Stimulated activated CD4-positive, alpha-beta T cell treated with anti-CD3 and anti-CD28 coated beads, Interleukin-12 subunit alpha, Interleukin-12 subunit beta, amount 100 ng/mL, for 48 hours (primary cell): ENCODE measurements at regions not wholly inside any gene's neighbourhood (a gene's known extent, or its start where the extent isn't known, plus 50 kb on each side); places are given as distances from the start of the nearest gene placed in this dataset.
A peak's percentile ranks its signal among the peaks of the same experiment; 100 is the strongest.
"Not testable (repeated sequence)": the region's sequence is repeated elsewhere in the genome, so short reads cannot be mapped to it uniquely, and the experiment has no call there.

Source experiments
- DNase-seq, 3 donors: peaks; one replicate each; pipeline ENCODE4 v3.0.0-alpha.2; 2020; ENCODE audit warnings: low read depth in 2 of 3, low spot score in 1 of 3

DNA sequence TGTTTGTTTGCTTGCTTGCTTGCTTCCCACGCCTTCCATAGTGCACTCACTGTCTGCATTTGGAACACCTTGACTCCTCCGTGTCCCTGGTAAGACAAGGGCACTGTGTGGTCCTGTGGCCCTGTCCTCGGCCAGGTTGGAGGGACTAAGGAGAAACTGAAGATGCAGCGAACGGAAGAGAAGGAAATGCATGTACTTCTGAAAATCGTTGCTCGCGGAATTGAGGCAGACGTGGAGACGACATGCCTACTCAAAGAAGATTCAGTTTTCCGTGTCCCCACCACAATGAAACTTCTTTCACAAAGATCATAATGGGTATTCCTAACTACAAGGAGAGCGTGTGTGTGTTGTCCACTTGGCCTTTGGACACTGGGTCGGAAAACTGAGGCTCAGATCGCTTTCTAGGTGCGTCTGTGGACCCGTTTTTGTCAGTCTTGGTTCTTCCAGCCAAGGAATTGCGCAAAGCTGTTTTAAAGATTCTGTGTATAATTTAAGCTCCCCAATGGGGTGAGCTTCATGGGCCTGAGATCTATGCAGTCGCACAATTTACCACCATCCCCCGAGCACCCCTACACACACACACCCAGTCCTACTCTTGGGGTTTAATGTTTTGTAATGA, 120.4 kb upstream of the ZNF184 start:
- no peak for DNase-seq

DNA sequence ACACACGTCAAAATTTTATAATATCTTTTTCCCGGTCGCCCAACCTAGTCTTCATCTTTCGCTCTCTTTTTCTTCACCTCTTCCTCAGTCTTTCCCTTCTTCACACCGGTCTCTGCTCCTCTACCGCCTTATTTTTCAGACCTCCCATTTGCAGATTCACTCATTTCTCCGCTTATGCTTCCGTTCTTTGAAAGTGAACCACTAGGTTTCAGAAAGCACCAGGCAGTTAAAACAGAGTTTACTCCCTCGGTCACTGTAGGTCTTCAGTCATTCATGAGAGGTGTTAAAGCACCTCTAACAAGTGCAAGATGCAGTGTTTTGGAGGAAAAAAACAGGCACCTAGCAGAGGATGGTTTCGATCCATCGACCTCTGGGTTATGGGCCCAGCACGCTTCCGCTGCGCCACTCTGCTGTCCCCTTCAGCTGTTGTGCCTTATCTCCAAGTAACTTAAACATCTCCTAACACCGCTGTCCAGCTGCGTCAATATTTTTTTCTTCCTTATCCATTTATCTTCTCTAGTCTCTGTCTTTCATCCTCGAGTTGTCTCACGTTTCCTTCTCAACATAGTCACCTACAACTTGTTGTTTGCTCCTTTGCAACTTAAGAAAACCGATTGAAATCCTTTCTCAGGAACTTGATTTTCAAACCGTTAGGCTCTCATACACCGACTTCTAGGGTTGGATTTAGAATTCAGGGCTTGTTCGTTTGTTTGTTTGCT, 119.7 kb upstream of the ZNF184 start:
- peak; percentile 31 to 65 (median 49) for DNase-seq

DNA sequence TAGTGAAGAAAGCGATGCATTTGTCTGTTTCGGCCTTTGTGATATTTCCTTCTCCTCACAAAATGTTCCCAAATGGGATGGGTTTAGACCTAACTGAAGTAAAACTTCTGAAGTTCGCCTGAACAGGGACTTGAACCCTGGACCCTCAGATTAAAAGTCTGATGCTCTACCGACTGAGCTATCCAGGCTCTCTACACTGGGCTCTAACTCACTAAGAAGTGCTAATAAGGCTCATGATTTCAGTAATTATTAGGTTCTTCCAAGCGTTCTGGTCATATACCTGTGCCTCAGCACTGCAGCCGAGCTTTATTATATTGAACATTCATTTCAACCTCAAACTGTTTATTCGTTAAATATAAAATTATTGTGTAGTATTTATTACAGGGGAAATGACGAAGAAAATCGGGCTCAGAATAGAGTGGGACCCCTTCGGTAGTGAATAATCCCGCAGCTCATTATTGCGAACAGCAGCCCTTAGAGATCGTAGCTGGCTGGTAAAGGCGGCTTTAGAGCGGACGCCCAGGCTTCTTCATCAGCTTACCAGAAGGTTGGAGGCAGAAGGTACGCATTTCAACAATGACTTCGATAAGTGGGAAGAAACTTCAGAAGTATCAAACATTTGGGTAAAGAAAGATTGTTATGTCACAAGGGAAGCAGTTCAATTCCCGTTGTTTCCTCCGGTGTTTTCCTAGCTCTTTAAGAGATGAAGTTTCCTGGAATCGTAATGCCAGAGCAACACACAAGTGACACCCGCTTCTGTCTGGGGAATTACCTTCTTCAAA, 119.0 kb upstream of the ZNF184 start:
- DNase-seq: peak in 1 of 3 donors; percentile 25

DNA sequence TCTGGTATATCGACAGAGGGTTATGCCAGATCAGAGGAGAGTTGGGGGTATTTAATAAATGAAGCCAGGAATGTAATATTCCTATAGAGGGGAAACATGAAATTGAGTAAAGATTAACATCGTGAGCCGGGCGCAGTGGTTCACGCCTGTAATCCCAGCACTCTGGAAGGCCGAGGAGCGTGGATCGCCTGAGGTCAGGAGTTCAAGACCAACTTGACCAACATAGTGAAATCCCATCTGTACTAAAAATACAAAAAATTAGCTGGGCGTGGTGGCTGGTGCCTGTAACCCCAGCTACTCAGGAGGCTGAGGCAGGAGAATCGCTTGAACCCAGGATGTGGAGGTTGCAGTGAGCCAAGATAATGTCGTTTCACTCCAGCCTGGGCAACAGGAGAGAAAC, 112.4 kb upstream of the ZNF184 start:
- not testable (repeated sequence) for DNase-seq

DNA sequence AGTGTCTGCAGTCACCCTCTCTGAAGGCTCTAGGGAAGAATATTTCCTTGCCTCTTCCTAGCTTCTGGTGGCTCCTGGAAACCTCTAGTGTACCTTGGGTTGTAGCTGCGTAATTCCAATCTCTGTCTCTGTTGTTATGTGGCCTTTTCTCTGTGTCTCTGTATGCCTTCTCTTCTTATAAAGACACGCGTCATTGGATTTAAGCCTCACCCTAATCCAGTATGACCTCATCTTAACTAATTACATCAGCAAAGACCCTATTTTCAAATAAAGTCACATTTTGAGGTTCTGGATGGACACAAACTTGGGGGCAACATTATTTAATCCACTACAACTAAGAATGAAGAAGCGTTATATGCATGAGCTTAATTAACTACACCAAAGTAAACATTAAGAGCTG, 111.4 kb upstream of the ZNF184 start:
- no peak for DNase-seq

DNA sequence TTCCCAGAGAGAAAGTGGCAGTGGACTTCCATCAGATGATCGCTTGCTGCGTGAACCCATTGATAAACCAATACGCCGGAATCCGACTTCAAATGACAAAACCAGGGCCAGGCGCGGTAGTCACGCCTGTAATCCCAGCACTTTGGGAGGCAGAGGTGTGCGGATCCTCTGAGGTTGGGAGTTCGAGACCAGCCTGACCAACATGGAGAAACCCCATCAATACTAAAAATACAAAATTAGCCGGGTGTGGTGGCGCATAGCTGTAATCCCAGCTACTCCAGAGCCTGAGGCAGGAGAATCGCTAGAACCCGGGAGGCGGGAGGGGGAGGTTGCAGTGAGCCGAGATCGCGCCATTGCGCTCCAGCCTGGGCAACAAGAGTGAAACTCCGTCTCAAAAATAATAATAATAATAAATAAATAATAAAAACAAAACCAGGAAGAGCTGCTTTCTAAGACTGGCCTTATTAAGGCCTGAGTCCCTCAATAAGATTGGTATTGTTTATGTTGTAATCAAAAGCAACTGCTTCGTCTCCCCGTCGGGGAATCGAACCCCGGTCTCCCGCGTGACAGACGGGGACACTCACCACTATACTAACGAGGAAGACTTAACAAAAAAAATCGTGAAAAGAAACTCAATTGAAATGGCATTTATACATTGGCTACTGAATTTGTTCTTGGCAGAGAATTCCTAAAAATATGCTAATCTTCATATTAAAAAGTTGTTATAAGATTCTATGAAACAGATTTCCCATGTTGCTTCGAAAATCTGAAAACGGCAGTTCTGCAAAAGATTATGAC, 110.2 kb upstream of the ZNF184 start:
- DNase-seq: peak; percentile 45 to 62 (median 57)

DNA sequence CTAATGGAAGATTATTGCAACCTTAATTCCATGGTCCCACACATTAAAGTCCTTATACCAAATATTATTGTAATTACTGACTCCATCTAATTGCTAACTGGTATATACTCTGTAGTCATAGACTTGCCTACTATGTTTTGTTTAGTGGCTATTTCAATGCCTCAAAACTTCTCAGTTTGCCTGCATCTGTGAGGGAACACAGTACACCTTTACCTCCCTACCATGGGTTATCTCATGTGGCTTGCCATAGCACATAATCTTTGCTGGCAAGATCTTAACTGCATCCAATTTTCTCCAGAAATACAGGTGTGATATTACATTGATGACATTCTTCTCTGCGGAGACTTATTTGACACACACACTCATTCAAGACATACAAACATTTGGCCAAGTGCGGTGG, 107.1 kb upstream of the ZNF184 start:
- DNase-seq: no peak

DNA sequence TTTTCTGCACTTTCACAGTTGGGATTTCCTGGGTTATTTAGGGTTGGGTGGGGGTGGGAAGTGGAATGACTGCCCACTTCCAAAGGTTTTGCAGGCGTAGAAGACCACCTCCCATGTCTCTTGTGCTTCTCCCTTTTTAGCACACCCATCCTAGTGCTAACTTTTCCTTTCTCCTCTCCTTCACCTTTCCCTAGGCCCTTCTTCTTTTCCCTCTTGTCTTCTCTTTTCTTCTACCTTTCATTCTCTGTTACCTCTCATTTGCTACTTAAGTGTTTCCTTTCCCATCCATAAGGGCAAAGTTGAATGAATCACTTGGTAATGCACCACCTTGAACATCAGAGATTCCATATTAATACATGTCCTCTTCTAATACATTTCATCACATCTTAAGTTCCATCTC, 105.0 kb upstream of the ZNF184 start:
- DNase-seq: no peak

DNA sequence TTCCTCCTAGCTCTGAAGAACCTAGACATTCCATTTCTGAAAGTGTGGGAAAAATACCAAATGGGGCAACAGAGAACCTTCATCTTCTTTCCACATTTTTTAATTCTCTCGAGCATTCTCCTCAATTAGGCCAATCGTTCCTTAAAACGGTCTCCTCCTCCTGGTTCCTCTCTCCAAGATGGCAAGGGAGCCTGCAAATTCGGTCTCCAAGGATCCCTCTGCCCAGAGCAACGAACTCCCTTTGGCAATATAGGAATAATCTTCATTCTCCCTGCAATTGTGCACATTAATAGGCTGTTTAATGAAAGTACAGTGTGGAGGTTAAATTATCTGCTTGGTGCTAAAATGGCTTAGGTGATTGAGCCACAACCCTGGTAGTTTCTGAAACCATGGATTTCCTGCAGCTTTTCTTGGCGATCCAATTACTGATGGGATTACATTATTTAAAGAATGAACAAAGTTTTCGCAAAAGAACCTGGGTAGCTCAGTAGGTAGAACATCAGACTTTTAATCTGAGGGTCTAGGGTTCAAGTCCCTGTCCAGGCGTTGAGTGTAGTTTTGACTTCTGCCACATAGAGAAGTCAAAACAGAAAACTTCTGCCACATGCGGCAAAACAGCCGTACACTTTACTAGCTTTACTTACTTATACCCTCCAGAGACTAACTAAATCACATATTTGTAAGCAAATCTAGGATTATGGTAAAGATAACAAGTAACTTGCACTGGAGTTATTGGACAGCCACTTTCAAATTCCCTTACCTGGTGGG, 102.9 kb upstream of the ZNF184 start:
- no peak for DNase-seq

DNA sequence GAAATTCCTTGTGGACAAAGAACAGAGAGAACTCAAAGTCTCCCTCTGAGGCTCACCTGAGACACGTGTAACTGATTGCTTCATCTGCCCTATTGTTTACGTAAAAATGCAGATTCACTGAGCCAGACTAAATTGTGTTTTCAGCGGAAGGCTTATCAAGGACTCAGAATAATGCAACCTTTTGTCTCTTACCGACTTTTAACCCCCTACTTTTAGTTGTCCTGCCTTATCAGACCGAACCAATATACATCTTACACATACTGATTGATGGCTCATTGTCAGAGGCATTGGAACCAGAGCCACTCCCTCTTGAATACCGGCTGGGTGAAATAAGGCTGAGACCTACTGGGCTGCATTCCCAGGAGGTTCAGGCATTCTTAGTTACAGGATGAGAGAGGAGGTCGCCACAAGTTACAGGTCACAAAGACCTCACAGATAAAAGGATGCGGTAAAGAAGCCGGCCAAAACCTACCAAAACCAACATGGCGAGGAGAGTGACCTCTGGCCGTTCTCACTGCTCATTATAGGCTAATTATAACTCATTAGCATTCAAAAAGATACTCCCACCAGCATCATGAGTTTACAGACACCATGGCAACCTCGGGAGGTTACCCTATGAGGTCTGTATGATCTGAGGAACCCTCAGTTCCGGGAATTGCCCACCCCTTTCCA, 95.5 kb upstream of the ZNF184 start:
- no peak for DNase-seq

DNA sequence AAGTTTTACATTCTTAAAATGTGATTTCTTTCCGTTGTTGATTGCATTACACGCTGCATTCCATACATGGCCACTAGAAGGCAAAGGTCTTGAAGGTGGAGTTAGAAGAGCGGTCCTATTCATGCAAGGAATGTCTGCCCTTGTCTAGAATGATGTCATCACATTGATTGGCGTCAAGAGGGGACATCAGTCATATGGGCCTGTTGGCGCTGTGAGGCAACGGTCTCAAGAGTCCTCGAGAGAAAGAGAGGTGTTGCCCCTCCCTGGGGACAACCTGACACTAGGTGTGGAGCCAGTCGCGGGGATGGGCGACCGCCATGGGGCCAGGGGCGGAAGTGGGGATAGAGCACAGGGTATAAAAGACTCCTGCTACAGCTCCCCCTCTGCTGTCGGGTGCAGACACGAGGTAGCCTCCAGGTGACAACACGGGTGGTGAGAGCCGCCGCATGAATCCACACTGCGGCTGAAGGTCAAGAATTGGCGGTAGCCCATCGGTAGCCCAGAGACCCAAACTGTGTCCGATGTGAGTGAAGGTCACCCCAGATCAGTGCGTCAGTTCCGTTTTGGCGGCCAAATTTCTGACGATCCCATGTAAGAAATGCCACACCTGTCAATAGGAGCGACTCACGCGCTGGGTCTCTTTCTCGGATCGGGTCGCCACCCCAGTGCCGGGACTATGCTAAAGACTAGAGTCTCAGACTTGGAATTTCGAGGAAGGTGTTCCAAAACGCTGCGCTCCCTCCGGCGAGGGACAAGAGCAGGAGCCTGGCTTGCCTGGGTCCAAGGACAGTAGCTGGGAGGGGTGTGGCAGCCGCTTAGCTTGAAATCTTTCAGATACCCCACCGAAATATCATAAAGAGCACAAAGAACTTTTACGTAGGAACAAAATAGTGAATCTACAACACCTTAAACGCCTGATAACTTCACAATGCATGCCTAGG, 93.2 kb upstream of the ZNF184 start:
- no peak for DNase-seq

DNA sequence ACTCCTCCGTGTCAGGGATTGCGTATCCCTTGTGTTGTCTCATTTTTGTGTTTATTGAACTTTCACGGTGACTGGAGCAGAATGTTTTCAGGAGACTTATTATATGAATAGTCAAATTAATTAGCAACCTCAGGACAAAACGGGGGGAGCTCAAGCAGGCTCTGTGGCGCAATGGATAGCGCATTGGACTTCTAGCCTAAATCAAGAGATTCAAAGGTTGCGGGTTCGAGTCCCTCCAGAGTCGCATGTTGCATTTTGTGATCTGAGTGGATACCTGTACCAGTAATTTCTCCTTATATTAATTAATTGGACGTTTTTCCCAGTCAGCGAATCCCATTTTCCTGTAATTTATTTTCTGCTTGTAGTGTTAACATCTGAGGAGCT, 89.1 kb upstream of the ZNF184 start:
- DNase-seq: no peak

DNA sequence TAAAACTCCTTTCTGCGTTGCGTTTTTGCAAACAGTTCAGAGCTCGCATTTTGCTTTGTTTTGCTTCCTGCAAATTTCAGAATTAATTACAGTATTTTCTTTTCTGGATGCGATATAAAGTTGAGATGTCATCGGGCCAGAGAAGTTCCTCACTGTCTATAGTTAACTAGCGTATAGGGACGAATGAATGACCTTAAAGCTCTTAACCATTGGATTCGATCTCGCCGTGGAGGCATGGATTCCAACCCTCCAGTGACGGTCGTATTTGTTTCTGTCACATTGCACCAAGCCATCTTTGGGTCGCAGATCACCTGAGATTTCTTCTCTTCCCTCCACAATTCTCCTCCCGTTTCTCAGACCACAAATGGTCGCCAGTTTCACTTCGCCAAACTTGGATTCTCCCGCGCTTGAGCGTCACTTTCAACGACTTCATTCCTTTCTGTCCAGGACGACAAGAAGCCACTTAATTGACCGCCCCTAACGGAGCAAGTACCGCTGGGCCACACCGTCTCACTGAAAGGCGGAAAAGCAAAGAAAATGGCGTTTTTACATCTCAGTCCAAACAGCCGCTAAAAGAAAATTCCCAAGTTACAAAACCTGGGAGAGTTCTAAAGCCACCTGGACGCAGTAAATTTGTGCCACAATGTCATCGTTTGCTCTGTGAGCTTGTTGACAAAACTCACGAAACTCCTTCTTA, 85.3 kb upstream of the ZNF184 start:
- no peak for DNase-seq

DNA sequence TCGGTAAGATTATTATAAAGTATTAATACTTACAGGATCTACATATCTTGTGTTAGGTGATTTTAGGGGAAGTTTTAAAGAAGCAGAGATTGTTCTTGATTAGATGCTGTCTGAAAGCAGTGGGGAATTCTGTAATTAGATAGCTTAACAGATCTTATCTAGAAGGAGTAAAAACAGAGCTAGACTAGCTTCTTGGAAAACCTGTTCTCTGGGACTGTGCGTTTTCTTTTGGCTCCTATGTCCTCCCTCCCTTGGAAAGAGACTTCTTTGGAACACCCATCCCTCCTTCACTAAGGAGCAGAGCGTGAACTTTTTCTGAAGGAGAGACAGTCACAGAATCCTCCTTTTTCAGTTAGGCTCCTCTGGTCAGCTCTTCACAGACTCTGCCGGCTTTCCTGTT, 83.5 kb upstream of the ZNF184 start:
- DNase-seq: no peak

DNA sequence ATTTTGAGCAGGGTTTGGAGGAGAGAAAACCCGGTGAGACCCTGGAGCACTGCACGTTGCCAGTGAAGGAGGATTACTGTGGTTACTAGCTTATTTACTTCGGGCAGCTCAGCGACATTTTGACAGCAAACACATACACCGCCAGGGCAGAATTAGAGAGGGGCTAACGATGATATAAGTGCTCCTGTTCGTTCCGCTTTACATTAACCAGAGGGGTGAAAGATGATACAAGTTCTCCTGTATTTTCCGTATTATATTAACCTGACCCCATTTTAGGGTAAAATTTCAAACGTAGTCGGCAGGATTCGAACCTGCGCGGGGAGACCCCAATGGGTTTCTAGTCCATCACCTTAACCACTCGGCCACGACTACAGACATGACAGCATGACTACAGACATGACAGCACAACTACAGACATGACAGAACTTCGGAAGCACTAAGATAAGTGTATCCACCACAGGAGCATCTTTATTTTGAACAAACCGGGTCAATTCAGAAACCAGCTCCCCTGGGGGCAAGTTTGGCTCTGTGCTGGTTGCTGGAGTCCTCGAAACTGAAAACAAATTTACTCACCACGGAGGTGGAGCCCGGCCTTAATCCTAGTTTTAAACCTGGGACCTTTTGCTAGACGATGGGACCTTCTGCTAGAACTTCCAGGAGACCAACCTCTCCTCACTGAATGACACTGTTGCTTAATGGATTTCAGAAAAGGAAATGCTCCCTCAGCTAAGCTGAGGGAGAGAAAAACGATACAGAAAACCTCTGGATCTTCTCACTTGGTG, 80.4 kb upstream of the ZNF184 start:
- DNase-seq: peak; percentile 28 to 63 (median 51)

DNA sequence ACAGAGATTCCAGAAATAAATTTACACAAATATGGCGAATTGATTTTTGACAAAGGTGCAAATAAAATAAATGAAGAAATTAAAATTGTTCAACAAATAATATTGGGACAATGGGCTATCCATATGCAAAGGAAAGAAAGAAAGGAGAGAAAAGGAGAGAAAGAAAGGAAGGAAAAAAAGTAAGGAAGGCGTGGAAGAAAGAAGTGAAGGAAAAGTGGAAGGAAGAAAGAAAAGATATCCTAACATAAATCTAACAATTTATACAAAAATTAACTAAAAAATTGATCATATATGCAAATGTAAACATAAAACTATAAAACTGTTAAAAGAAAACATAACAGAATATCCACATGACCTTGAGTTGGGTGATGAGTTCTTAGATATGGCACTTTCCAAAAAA, 78.7 kb upstream of the ZNF184 start:
- DNase-seq: no peak

DNA sequence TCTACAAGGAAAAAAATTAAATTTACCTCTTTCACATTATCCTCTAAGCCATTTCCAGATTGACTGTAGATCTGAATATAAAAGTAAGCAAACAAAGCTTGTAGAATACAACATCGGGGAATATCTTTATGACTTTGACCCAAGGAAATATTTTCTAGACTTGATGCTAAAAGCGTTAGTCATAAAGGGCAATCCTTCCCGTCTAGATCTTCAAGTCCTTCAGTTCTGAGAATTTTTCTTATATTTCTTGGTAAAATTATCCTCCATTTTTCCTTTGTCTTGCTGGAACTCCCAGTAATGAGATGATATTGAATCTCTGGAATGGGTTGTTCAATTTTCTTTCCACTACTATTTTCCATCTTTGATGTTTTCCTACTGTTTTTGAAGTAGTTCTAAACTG, 77.8 kb upstream of the ZNF184 start:
- DNase-seq: no peak

DNA sequence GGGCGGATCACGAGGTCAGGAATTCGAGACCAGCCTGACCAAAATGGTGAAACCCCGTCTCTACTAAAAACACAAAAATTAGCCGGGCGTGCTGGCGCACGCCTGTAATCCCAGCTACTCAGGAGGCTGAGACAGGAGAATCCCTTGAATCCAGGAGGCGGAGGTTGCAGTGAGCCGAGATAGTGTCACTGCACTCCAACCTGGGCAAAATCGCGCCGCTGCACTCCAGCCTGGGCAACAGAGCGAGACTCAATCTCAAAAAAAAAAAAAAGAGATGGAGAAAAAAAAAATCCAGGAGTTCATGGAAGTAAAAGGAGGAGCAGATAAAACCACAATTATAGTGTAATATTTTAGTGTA, 76.3 kb upstream of the ZNF184 start:
- not testable (repeated sequence) for DNase-seq
